ENCODE measurements at regions not wholly inside any gene's neighbourhood (a gene's known extent, or its start where the extent isn't known, plus 50 kb on each side); places are given as distances from the start of the nearest gene placed in this dataset.
A peak's percentile ranks its signal among the peaks of the same experiment; 100 is the strongest.

GRCh38 chr14:95452893-95453712, 63.3 kb downstream of the SYNE3 start (continued):
- 0 out of 2 replicates have a peak, but pooled peaks have one; percentile 42 for TF ChIP-seq THRA (CRISPR knock-in tag; IDR thresholded peaks at IDR 0.05; ENCODE audit: borderline replicate concordance)
- peak; percentile 71; the same call in 1 of the 2 replicates for TF ChIP-seq MXD4 (CRISPR knock-in tag; IDR thresholded peaks at IDR 0.05)
- TF ChIP-seq ZNF350 (CRISPR knock-in tag; IDR thresholded peaks at IDR 0.05; ENCODE audit: borderline replicate concordance, low read depth): peak; percentile 42; the same call in 1 of the 2 replicates
- no peak for TF ChIP-seq NONO (IDR thresholded peaks at IDR 0.05)
- TF ChIP-seq NONO (CRISPR knock-in tag; conservative IDR thresholded peaks at IDR 0.05): 0 out of 2 replicates have a peak, but pooled peaks have one; percentile 44
- TF ChIP-seq ZNF264 (CRISPR knock-in tag; IDR thresholded peaks at IDR 0.05): 0 out of 2 replicates have a peak, but pooled peaks have one; percentile 7
- TF ChIP-seq MTA1 (CRISPR knock-in tag; IDR thresholded peaks at IDR 0.05; ENCODE audit: borderline replicate concordance): peak; percentile 65; the same call in 1 of the 2 replicates
- TF ChIP-seq POLR2A (IDR thresholded peaks at IDR 0.05; ENCODE audit: insufficient read depth in 1 of 2, low read depth in 2 of 2, low read length in 2 of 2): 0 out of 4 replicates have a peak, but pooled peaks have one; percentile 32 to 37
- 0 out of 2 replicates have a peak, but pooled peaks have one; percentile 20 for TF ChIP-seq ZNF652 (CRISPR knock-in tag; IDR thresholded peaks at IDR 0.05; ENCODE audit: borderline replicate concordance, low read depth)
- peak; percentile 48; the same call in 1 of the 2 replicates for TF ChIP-seq ZHX1 (CRISPR knock-in tag; IDR thresholded peaks at IDR 0.05; ENCODE audit: low read depth)
- TF ChIP-seq AGO1 (IDR thresholded peaks at IDR 0.05; ENCODE audit: low read depth, low read length, poor library complexity, severe bottlenecking): no peak
- no peak for TF ChIP-seq GATA4 (IDR thresholded peaks at IDR 0.05; ENCODE audit: borderline replicate concordance, low read depth)
- TF ChIP-seq ZNF605 (CRISPR knock-in tag; IDR thresholded peaks at IDR 0.05): 0 out of 2 replicates have a peak, but pooled peaks have one; percentile 33
- TF ChIP-seq ARID5B (CRISPR knock-in tag; IDR thresholded peaks at IDR 0.05): peak; percentile 67
- TF ChIP-seq ARNTL (CRISPR knock-in tag; IDR thresholded peaks at IDR 0.05): peak; percentile 35; the same call in 1 of the 2 replicates
- TF ChIP-seq PPARG (CRISPR knock-in tag; conservative IDR thresholded peaks at IDR 0.05): 0 out of 2 replicates have a peak, but pooled peaks have one; percentile 13
- TF ChIP-seq ZFY (CRISPR knock-in tag; IDR thresholded peaks at IDR 0.05): peak; percentile 59
- TF ChIP-seq RBM22 (optimal IDR thresholded peaks at IDR 0.05; ENCODE audit: low read length): peak; percentile 9
- TF ChIP-seq FLYWCH1 (CRISPR knock-in tag; IDR thresholded peaks at IDR 0.05): no peak
- peak; percentile 67; the same call in 1 of the 2 replicates for TF ChIP-seq ZNF431 (CRISPR knock-in tag; IDR thresholded peaks at IDR 0.05; ENCODE audit: borderline replicate concordance, low read depth)
- peak; percentile 39; the same call in 1 of the 2 replicates for TF ChIP-seq MXD1 (CRISPR knock-in tag; IDR thresholded peaks at IDR 0.05)

Data from HepG2 (cell line).